ENCODE measurements at regions not wholly inside any gene's neighbourhood (a gene's known extent, or its start where the extent isn't known, plus 50 kb on each side); places are given as distances from the start of the nearest gene placed in this dataset.
"Not testable (repeated sequence)": the region's sequence is repeated elsewhere in the genome, so short reads cannot be mapped to it uniquely, and the experiment has no call there.

DNA sequence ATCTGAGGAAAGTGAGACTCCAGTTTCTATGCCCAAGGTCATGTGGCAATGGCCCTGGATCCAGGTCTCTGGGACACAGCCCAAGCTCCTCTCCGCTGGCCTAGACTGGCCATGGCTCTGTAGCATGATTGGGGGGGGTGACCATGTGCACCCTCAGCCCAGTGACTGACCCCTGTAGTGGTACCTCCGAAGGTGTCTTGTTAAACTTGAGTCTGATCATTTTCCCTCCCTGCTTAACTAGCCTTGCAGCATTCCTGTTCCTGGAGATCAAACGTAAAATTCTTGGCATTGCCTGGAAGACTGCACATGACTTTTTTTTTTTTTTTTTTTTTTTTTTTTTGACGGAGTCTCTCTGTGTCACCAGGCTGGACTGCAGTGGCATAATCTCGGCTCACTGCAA lies 1116.0 kb downstream of the TBC1D22A start:
- DNase-seq: no peak

DNA sequence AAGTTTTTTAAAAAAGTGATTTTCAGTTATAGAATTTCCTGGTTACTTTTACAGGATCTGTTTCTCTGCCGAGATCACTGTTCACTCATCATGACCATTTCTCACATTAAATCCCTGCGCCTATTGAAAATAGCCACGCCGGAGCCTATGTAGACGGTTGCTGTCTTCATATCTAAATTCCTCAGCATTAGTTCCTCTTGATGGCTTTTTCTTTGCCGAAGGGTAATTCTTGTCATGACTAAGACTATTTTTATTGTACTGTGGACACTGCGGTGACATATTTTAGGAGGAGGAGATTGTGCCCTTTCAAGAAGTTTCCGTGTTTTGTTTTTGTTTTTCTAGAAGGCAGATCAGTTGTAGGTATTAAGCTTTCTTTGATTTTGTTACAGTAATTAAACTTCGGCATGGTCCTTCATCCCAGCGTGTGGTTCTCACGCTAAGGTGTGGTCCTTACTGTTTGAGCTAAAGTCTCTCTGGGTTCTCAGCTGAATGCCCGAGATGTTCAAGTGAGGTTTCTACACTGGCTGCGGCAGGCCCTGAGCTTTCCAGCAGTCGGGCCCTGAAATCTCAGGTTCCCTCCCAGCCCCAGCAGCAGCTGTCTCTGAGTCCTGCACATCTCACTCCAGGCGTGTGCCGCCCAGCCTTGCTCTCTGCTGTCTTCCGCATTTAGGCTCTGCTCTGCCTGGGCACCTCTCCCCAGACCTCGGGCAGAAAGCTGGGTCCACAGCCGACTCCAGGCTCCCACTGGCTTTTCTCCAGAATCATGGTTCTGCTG lies 1110.5 kb downstream of the TBC1D22A start:
- DNase-seq: no peak

DNA sequence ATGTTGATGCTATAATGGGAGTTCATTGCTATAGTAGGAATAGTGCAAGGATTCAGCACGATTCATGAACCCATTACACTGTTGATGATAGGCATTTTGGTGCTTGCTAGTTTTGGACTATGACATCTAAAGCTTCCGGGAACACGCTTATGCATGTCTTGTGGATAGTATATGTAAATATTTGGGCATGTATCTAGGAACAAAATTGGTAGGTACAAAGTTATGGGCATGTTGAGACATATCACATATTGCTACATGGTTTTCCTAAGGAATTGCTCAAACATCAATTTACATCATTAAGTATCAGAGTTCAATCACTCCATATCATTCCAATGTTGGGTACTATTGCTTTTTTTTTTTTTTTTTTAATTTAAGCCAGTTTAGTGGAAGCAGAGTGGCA lies 1103.2 kb downstream of the TBC1D22A start:
- no peak for DNase-seq

DNA sequence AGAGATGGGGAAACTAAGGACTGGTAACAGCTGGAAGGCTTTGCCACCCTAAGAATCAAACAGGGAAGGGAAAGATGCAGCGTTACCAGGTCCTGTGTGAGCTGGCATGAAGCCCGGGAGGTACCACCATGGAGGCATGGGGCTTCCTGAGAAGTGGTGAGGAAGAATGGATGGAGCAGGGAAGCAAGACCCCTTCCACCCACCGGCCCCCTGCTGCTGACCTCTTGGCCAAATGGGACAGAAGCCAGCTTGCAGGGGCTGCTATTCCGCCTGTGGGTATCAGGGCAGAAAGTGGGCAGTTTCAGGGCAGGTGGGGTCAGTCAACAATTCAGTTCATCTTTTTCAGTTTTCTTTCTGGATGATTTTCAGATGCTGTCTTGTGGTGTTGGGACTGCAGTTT lies 1099.9 kb downstream of the TBC1D22A start:
- DNase-seq: no peak

DNA sequence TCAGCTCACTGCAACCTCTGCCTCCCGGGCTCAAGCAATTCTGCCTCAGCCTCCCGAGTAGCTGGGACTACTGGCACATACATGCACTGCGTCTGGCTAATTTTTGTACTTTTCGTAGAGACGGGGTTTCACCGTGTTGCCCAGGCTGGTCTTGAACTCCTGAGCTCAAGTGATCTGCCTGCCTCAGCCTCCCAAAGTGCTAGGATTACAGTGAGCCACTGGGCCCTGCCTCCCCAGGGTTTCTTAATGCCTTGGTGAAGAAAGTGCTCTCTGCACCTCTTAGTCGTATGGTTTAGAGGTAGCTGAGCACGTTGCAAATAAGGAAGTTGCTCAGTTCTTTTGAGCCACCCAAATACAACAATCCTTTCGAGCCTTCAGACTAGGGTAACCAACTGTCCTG lies 1098.5 kb downstream of the TBC1D22A start:
- DNase-seq: not testable (repeated sequence)

DNA sequence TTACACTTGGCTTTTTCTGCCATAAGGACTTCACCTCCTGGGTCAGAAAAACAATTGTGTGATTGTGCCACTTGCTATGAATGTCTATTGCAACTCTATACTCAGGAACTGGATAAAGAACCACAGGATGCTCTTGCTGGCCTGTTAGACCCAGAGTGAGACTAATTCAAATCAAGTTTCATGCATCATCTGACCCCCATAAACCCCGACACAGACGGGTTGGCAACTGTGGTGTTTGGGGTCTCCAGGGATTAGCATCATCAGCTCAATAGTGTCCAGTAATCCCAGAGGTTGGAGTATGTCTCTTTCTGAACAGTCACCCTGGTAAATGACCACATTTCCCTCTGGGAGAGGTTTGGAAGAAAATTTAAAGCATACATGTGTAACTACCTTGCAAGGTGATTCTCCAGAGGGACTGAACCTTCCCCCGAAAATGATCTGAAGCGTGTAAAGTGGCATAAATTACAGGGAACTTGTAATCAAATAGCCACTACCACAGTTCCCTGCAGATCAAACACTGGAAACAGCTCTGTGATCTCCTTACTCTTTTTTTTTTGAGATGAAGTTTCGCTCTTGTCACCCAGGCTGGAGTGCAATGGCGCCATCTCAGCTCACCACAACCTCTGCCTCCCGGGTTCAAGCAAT lies 1097.6 kb downstream of the TBC1D22A start:
- no peak for DNase-seq

DNA sequence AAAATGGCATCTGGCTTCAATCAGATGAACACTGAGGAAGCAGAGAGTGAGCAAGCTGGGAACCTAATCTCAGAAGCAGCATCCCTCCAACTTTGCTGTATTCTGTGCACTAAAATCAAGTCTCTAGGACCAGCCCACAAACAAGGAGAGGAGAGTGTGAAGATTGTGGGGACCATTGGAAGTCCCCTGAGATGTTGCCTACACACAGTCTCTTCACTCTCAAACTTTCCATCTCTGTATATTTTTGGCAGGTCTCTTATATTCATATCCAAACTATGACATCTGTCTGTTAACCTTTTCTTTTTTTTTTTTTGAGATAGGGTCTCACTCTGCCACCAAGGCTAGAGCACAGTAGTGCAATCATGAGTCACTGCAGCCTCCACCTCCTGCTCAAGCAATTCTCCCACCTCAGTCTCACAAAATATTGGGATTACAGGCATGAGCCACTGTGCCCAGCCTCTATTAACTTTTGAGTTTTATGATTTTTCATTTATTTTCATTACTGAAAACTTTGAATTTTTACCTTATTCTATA lies 1096.4 kb downstream of the TBC1D22A start:
- DNase-seq: no peak

DNA sequence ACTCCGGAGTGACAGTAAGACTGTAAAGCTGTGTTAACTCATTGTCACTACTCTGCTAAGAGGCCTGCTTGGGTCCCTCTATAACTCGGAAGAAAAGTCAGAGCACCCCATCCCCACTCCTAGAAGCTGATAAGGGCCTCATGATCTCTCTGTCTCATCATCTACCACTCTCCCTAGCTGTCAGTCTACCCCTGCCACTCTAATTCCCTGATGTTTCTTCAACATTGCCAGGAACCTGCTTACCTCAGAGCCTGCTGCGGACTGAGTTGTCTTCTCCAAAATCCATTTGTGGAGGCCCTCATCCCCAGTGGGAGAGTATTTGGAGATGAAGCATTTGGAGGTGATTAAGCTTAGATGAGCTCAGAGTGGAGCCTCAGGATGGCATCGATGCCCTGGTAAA lies 1092.2 kb downstream of the TBC1D22A start:
- DNase-seq: no peak

DNA sequence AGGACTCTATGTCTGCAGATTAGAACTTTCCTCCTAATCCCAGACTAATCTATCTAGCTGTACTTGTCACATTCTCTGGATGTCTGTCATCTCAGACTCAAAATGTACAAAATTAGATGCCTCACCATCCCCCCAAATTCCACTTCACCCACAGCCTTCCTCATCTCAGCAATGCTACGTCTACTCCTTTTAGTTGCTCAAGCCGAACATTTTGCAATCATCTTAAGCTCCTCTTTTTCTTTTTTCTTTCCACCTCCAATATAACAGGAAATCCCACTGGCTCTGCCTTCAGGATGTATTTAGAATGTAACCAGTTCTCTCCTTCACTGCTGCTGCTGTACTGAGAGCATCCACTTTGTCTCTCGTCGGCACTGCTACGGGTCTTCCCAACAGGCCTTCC lies 1091.8 kb downstream of the TBC1D22A start:
- DNase-seq: no peak

DNA sequence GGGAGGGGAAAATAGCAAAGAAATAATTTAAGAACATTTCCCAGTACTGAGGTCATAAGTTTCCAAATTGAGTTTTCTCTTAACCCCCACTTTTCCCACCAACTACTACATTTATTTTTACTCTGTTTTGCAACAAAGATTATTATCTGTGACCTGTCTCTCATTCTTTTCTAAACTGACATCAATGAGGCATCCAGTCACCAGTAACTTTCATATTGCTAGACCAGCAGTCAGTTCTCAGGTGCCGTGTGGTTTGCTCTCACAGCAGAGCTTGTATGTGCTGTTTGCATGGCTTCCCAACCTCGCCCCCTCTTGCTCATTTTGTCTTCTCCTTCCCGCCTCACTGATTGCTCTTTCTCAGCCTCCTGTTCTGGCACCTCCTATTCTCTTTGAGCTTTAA lies 1091.3 kb downstream of the TBC1D22A start:
- no peak for DNase-seq

DNA sequence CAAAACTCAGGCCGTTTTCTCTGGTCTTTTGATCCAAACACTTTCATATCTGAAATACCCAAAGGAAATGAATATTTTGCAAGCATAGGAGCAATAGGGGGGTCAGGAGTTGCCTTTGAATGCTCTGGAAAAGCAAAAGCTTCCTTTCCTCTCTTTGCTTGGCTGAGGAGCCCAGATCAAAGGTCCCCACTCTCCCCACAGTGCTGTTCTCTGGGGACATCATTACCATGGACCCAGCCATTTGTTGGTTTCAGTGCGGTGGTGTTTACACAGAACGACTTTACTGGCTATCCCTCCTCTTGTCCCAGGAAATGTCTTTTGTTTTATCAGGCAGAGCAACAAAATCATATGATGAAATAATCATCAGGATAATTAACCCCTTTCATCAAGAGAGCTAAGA lies 1089.1 kb downstream of the TBC1D22A start:
- no peak for DNase-seq

DNA sequence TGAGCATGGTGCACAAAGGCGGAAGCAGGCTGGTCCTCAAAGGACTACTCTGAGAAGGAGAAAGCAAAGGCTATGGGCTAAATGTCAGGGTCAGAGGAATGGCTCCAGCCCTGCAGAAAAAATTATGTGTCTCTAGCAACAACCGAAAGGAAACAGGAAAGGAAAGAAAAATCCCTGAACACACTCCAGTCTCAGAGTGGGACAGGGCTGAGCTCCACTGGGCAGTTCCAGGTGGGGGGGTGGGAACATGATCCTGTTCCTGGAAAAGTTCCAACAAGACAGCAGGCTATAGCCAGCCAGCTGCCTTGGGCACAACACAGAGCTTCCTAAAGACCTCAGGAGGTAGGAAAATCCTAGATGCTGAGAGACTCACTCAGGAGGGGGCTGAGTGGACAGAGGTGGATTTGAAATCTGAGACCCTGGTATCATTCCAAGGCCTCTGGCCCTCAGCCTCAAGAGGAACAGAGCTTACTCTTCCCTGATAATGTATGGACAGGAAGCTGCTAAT lies 1088.2 kb downstream of the TBC1D22A start:
- DNase-seq: no peak

DNA sequence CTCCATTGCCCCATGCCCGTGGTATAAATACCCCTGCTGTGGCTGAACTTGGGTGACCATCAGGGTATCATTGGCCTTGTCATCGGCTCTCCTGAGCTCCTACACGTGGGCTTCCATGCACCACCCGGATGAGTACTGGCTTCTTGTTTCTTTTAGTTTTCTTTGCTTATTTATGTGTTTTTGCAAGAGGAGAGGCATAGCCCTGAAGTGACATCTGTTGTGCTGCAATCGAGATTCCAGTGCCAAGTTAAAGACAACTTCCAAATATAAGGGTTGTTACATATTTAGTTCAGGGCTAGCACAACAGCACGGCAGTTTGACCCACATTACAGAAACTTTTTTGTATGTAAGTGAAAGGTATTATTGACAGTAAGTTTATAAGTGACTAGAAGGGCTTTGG lies 1087.1 kb downstream of the TBC1D22A start:
- no peak for DNase-seq

DNA sequence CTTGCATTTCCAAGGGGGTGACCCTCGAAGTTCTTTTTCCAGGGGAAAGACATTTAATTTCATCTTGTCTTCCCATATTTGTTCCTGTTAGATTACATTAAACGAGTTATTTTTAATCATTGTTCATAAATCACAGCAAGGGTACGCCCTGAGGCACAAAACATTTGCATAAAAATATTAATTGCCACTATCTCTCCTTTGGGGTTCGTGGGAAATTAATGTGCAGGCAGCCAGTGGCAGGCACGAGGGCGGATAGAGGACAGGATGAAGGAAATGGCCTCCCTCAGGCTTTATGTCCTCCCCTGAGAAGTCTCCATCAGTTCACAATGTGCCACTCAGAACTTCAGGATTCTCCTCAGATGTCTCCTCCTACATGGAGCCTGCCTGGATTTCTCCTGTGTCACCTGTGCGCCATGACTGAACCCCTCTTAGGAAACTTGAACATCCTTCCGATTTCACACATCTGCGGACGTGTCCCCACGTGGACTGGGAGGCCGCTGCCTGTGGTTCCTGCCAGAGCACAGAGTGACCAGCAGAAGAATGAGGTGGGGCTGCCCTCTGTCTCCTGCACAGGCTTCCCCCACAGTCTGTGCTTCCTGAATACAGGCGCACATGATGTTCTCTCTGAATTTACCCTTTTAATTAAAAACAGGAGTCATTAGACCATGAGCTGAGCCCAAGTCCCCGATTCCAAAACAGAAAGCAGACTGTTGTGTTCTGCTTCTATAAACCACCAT lies 1085.9 kb downstream of the TBC1D22A start:
- no peak for DNase-seq

DNA sequence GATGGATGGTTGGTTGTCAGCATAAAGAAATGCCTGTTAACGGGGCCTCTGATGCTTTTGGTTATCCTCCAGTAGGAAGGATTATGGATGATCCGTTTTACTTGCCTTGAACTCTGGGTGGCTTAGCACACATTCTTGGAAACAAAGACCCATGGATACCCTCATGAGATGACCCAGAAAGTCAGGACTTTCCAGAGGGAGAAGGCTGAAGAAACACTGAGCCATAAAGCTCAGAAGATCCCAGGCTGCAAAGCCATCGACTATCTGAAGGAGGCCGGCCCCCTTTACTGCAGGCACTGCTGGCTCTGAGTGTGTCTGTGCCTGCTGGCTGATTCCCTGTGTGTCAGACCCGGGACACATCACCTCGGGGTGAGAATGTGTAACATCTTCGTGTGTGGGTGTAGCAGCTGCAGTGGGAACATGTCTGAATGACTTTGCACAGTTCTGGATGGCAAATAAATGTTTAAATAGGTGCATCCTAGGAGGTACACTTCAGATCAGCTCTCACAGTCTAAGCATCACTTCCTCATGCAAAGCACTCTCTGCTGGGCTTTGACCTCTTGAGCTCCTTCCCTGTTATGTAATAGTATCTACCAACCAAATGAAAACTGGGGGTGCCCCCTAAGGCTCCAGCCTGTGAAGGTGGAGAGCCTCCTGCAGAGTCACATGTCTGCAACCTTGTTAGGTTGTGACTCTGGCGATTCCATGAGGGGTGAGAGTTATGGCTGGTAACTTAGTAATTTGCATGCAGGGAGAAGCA lies 1084.9 kb downstream of the TBC1D22A start:
- DNase-seq: no peak

DNA sequence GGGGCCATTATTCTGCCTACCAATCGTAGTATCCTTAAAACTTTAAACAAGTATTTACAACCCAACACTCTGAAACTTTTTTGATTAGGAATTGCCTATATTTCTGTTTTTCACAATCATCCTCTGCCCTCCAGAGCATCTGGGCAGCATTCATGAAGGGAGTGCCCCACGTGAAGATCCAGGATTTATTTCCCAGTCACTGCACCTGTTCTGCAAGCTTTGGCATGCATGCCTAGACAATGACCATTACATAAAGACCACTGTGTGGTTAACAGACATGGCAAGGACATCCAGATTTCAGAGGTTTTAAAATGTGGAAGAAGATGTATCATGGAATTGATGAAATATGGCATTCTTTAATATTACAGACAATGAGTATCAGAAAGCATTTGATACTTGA lies 1083.8 kb downstream of the TBC1D22A start:
- no peak for DNase-seq

DNA sequence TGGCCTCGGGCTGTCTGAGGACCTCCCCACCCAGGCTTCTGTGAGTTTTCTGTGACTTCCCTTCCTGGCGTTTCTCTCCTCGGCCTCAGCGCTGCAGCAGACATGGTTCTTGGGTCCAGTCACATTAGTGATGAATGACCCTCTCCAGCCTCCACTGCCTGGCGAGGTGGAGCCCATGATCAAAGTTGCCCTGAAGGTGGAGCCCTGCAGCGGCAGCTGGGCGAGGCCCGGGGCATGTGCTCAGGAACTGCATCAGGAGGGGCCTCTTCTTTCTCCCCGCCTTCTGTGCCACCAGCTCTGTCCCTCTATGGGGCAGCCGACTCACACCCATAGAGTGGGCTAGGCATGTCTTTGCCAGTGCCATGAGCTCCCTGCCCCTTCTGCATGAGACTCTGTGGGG lies 1079.7 kb downstream of the TBC1D22A start:
- DNase-seq: no peak

DNA sequence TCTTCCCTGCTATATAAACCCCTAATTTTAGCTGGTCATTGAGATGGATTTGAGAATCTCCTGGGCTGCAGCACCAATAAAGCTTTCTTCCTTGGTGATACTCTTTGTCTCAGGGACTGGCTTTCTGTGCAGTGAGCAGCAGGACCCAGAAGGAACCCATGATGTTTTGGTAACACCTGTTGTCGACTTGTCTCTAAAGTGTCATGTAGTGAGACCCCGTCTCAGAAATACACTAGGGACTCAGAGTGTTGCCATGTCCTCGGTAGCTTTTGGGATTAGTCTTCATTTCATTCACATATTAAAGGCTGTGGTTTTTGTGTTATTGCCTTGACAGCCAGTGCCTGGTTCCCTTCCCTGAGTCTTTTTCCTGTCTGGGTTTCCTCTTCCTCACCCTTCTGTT lies 1078.7 kb downstream of the TBC1D22A start:
- DNase-seq: no peak

DNA sequence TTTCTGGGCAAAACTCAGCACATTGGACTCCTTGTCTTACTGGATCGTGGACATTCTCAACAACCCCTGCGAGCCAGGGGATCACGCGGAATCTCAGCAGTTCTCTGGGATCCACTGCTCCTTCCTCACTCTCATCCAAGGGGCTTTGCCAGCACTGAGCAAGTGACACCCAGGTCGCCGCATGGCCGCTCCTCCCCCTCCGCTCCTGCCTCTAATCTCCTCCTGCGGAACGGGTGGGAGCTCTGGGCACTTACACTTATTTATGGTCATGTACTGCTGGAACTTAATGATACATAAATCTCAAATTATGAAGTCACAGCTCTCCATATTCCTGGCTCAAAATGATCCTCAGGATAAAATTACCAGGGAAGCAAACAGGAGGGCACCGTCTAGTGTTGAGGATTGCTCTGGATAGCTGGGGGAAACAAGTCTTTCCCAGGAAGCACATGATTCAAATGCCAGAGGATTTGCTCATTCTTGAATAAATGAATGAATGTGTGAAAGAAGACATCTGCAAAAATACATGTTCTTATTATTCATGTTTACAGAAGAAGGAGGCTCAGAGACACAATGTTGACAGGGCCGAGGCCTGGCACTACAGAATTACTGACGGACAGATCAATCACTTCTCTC lies 1077.3 kb downstream of the TBC1D22A start:
- no peak for DNase-seq

DNA sequence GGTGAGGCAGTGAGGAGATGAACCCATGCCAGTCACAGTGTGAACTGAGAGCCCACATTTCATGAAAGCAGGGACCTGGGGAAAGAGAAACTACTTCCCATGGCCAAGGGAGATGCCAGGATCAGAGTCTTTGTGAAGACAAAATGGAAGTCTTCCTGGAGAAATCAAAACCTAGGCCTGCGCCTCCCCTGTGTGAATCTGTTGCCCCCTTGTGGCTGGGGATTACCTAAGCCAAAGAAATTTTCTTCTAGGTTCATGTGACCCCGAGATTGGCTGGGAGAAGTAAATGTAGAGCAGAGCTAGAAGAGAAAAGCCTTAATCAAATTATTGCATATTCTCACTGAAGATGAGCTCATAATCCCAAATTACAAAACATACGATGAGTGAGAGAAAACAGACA lies 1075.3 kb downstream of the TBC1D22A start:
- no peak for DNase-seq

DNA sequence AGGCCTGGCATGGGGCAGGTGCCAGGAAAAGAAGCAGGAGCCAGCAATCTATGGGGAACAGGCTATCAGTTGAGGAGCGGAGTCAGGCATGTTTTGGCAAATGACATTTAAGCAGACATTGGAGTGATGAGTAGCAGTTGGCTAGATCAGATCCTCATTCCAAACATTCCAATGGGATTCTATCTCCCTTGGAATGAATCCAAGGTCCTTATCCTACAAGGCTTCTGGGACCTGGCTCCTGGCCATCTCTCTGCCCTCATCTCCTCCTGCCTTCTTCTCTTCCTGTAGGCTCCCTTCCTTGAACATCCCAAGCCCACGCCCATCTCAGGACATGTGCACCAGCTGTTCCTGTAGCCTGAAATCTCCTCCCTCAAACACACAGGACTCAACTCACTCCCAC lies 1074.5 kb downstream of the TBC1D22A start:
- no peak for DNase-seq

DNA sequence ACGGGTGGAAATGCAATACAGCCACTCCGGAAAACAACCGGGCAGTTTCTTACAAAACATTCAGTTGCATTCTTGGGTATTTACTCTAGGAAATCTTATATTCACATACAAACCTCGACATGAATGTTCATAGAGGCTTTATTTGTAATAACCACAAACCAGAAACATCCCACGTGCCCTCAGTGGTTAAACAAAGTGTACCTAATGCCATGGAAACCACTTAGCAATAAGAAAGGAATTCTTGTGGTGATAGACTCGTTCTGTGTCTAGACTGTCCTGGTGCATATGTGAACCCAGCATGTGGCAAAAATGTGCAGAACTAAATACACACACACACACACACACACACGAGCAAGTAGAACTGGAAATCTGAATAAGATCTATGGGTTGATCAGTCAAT lies 1073.3 kb downstream of the TBC1D22A start:
- no peak for DNase-seq
